ENCODE measurements at regions not wholly inside any gene's neighbourhood (a gene's known extent, or its start where the extent isn't known, plus 50 kb on each side); places are given as distances from the start of the nearest gene placed in this dataset.

- TF ChIP-seq EP300 (IDR thresholded peaks at IDR 0.05) (no peak), CTCF (IDR thresholded peaks at IDR 0.05) (no peak)
These were observed 478.8 kb downstream of the EPHA3 start for GRCh38 chr3:89586256-89586655.
